GM18511 (cell line): ENCODE measurements at regions not wholly inside any gene's neighbourhood (a gene's known extent, or its start where the extent isn't known, plus 50 kb on each side); places are given as distances from the start of the nearest gene placed in this dataset.

ENCODE experiments used
- ATAC-seq: cut with Tn5 transposase; IDR thresholded peaks from one replicate; pipeline ENCODE4 v1.9.1; 2021; ENCODE audit warnings: mild to moderate bottlenecking, moderate library complexity; ENCODE audit not compliant: unreplicated experiment

DNA sequence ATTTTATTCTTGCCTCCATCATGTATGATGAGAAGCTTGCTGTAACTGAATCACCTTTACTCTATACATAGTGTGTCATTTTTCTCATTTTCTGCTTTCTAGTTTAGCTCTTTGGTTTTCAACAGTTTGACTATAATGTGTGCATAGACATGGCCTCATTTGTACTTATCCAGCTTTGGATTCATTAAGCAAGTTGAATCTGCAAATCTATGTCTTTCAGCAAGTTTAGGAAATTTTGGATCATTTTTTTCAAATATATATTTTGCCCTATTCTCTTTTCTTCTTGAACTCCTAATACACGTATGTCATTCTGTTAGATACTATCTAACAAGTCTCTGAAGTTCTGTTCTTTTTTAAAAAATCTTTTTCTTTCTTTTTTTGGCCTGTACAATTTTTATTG lies 57.8 kb downstream of the PRLHR start:
- ATAC-seq = no peak

DNA sequence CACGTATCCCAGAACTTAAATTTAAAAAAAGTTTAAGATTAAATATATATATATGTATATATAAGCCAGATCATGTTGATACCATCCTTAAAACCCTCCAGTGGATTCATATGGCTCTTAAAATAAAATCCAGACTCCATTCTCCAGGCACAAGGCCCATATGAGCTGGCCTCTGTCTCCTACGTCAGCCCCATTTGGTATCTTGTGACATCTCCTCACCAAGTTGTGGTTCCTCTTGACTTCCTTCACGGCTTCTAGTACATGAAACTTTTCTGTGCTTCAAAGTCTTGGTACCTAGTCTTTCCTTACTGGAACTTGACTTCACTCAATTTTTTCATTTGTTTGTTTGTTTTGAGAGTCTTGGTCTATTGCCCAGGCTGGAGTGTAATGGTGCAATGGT lies 61.3 kb downstream of the PRLHR start:
- ATAC-seq = no peak

DNA sequence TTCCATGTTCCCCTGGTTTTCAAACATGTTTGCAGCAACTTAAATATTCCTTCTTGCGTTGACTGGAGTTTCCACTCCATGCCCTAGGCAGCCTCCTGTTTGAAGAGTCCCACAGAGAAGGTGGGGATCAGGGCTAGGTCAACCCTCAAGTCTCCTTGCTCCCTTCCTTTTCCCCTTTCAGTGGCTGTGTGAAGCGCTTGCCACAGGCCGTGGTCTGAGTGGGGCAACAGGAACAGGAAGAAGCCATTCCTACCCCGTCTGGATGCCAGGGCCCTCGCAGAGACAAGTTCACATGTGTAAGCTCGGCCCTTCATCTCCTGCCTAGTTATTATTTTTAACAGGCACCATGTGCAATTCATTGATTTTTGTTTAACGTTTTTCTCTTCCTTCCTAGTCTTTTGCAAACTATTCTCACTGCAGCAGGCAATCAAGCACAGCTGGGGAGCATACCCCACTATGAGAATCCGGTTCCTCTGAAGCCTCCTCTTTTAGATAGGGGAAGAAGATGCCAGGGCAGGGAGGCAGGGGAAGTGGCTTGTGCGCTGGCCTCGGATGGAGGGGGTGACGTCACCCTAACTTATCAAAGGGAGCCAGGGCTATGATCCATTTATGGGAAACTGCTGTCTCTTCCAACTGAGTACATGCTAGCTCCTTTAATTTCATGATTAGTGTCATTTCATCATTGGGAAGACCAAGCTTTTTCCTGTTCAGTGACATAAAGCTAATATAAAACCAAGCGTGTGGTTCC lies 64.2 kb downstream of the PRLHR start:
- no peak for ATAC-seq

DNA sequence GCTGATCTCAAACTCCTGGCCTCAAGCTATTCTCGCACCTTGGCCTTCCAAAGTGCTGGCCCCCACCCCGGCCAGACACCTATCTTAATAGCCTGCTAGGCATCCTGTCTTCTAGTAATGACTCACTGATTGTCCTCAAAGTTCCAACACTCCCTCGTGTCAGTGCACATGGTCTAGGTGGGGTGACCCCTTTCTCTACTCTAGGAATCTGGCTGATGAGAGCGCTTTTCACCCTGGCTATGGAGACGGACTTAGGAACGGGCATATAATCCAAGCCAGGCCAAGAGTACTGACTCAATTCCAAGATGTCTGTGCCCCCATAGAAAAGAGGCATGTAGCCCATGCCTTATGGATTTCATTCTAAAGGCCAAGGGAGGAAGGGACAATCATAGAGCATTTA lies 67.0 kb downstream of the PRLHR start:
- ATAC-seq = no peak

DNA sequence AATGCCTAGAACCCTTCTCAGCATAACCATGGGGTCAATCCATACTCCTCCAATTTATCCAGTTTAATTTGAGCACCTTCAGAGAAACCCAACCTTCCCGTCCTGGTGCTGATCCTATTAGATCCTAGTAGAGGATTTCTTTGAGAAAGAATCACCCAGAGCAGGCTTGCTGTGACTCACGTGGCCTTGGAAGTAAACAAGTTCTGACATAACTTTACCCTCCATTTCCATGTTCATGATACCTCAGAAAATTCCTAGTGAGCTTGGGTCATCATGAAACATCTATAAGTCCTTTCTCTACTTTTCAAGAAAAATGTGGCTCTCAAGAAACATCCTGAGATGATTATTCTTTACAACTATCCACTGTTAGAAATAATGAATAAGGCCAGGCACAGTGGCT lies 71.7 kb downstream of the PRLHR start:
- no peak for ATAC-seq

DNA sequence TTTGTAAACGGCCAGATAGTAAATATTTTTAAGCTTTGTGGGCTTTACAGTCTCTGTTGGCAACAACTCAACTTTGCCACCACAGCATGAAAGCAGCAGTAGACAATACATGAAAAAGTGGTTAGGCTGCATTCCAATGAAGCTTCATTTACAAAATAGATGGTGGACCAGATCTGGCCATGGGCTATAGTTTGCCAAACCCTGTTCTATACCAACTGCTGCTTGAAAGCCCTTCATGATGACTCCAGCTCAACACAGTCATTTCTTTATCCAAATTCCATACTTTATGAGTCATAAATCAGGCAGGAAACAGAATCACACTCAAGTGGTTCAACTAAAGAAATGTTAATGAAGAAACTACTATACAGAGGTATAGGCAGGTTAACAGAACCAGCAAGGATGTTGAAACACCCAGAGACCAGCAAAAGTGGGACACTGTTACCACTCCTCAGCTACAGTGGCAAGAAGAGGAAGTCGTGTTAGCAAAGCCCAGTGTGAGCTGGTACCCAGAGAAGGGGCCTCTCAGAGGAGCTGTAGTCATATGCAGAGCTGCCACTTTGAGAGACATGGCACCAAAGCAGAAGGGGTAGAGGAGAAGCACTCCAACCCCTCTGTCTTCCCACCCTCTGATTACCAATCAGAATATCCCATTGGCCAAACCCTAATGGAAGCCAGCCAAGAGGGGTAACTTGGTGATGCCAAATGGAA lies 72.5 kb downstream of the PRLHR start:
- ATAC-seq = no peak

DNA sequence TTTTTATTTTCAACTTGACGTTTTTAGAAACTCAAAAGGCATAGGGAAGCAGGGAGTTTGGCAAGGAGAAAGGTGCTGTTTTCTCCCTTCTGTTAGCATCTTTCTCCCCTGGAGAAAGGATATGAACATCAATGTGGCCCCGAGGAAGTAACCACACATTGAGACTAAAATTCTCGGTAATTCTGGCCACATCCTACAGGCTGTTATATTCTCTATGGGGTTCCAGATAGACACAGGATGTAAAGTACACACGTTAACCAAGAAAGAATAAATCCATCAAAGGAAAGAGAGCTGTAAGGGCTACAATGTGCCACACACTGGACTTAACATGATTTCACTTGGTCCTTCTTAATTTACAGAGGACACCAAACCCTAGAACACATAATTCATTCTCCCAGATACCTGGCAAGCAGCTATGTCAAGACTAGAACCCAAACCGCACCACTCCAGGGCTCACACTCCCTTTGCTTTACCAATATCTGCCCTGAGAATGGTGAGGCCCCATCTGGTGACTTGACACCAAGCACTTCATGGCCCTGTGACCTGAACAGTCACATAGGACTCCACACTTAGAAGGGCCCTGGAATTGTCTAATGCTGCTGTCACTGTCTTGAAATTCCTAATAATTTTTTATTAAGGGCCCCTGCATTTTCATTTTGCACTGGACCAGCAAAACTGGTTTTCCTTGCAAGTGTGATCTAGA lies 73.9 kb downstream of the PRLHR start:
- ATAC-seq = no peak

DNA sequence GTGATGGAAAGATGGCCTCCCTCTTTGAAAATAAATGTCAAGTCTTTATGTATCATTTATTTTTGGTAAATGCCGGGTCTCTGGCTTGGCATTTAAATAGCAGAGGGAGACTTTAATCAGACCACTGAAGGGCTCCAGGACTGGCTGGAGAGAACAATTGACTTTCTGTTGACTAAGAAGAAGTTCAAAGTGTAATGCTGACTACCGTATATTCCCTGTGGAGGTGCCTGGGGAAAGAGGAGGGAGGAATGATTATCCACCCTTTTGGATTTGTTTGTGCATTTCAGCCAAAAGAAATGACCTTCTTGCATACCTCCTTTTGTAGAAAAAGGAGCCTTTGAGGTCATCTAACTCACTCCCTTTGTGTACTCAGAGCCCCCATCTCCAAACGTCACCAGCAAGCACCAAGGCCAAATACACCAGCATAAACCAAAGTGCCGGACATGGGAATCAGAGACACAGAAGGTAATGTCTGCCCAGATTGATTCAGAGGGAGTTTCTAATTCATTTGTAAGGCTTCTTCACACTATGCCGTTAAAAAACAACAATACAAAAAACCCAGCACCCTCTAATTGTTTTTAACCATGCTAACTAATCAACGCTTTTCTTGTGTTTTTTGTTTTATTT lies 75.2 kb downstream of the PRLHR start:
- no peak for ATAC-seq

DNA sequence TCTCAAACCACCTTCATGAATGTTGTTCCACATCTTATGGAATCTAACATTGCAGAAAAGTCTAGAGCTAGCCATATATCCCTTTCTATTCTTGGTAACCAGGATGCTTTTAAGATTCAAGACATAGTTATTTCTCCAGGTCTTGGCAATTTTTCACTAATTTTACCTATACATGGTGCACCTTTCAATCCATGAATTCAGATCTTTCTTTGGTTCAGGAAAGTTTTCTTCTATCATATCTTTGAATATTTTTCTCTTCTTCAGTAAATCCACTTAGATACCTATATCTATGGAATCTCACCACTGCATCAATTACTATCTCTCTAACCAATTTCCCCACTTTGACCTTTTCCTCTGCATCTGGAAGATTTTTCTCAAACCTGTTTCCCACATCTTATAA lies 77.4 kb downstream of the PRLHR start:
- no peak for ATAC-seq

DNA sequence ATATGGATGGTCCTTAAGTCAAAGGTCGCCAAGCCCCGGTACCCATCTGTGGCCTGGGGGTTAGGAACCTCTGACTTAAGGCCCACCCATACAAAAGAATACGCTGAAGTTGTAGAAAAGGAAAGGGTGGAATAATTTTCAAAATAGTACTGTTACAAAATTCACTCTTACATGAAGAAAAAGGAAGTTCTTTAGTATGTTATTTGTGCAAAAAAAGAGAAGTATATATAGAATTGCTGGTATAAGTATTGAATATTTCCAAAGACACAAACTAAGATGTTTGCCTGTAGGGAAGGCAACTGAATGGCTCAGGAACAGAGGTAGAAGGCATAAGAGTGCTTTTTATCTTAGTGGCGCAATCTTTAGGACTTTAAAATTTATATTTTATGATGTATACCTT lies 78.7 kb downstream of the PRLHR start:
- no peak for ATAC-seq

DNA sequence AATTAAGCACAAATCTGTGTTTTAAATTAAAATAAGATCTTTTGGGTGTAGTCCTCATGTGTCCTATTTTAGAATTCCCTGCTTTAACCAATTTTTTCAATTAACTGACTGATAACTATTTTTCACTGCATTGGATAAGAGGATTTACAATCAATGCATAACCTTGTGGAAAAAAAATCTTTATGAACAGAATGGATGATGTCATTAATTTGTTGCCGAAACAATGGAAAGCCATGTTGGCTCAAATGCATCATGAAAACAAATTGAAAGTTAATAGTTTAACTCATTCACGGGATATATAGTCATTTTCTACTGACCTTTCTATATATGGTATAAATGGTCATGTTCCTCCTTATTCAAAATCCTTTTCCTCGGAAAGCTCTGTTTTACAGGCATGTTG lies 82.3 kb downstream of the PRLHR start:
- ATAC-seq = no peak

DNA sequence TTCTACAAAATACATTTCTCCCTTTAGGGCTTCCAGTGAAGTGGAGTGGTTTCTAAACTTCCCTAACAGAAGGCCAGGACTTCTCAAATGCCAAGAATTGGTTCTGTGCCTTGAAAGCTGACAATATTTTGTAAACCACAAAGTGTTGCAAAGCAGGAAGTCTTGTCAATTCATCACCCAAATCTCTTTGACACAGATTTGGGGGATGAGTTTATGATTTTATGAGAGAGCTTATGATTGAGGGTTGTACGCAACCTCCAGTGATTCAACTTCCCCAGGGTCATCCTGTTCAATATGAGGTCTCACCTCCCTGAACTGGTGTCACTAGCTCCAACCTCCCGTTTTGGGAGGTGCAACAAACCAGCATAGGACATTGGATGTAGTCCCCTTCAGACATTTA lies 83.7 kb downstream of the PRLHR start:
- no peak for ATAC-seq

DNA sequence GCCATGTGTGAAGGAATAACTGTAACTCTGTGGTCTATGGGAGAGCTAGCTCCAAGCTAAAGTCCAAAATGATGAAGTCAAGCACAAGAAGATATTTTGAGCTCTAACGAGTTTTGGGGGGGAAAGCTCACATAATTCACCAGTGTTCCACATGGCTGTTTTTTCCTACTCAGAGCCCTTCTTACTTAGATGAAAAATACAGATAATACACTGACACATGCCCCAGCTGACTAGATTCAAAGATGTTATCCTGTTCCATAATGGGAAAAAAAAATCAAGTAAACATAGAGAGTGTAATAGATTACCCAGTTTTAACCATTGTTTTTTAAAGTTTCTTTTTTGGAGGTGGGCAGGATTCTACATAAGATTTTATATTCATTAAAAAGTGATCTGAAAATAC lies 86.6 kb downstream of the PRLHR start:
- no peak for ATAC-seq

DNA sequence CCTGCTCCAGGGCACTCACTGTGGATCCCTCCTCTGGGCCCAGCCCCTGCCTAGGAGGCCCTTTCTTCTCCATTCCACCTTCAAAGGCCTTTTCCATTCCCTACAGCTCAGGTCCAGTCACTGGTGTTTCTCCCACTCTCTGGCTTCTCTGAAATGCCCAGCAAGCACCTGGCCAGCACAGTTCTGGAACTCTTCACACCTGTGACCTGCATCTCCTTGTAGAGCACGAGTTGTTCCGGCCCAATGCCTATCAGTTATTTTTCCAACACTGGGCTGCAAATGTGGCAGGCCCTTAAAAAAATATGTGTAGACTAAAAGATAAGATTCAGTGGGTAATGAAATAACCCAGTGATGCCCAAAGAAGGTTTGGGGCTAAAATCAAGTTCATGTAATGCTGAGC lies 87.1 kb downstream of the PRLHR start:
- no peak for ATAC-seq

DNA sequence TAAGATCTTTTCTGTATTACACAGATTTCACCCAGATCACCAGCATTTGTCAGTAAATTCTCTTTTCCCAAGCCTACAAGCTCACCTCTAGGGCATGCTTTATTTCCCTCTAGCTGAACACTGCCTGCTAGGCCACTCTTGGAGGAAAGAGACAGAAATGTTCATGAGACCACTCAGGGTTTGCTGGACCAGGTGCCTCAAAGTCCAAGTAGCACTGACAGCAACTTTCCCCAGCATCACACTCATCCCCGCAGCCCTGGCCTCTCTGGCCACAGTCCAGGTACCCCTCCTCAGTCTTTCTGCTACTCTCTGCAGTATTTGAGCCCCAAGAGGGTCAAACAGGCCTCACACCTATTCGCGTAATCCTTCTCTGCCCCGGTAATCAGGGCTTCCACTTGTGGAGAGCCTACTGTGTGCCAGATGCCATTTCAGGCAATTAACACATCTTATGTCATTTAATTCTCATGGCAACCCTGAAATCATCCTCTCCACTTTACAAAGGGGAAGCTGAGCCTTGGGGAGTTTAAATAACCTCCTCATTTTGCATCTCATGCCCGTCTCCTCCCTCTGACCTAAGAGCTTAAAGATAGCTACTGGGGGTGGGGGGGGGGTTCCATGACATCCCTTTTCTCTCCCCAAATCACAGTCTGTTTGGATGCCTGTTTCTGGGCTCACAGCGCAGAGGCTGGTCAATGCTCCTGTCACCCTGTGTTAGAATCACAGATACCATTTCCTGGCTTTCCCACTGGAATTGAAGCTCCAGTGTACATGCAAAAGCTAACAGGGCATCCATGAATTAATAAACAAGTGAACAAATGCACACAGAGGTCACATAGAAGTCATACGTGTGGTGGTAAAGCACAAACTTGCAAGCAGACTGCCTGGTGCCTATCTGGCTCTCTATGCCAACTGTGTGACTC lies 88.5 kb downstream of the PRLHR start:
- ATAC-seq = no peak

DNA sequence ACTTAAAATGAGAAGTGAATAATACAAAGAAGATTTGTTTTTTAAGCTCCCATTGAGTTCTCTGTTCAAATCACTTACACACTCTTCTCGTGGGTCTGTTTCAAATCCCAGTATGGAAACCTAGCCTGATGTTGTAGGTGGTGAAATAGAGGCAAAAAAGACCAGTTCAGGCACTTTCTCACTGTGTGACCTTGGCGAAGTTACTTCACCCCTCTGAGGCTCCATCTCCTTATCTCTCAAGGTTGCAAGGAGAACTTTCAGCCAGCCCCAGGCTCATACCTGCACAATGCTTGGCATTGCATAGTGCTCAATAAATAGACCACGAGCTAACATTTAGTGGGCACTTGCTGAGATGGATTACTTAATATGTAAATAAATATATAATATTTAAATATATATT lies 90.1 kb downstream of the PRLHR start:
- no peak for ATAC-seq

DNA sequence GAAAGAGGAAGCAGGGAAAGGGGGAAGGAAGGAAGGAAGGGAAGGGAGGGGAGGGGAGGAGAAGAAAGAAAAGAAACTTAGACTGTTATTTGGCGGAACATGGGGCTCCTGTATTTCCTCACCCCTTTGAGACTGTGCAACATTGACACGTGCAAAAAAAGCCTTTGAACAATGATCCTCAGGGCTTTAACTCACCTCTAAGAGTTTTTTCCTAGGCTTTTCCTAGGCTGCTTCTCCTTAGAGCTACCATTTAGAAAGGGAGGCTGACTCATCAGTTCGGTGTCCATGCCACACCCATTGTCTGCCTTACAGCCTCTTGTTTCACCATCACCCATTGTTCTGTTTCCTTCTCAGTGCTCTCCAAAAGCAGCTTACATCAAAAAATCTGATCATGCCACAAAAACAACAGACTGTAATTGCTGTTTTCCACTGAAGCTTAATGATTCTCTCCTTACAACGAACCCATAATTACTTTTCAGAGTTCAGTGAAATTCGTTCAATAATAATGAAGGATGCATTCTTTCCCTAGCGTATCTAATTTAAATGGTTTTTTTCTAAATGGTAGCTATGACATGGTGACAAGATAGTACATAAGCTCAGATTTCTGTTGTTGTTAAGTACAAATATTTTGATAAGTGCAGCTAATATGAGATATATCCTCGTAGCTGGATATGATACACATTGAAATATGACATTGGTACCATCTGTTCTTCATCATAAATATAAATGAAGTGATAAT lies 90.8 kb downstream of the PRLHR start:
- no peak for ATAC-seq

DNA sequence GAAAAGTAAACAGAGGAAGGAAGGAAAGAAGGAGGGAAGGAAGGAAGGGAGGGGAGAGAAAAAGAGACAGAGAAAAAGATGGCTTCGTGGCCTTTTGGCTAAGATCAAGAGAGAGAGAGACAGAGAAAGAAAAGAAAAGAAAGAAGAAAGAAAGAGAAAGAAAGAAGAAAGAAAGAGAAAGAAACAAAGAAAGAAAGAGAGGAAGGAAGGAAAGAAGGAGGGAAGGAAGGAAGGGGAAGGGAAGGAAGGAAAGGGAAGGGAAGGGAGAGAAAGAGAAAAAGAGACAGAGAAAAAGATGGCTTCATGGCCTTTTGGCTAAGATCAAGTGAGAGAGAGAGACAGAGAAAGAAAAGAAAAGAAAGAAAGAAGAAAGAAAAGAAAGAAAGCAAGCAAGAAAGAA lies 91.4 kb downstream of the PRLHR start:
- ATAC-seq = no peak

DNA sequence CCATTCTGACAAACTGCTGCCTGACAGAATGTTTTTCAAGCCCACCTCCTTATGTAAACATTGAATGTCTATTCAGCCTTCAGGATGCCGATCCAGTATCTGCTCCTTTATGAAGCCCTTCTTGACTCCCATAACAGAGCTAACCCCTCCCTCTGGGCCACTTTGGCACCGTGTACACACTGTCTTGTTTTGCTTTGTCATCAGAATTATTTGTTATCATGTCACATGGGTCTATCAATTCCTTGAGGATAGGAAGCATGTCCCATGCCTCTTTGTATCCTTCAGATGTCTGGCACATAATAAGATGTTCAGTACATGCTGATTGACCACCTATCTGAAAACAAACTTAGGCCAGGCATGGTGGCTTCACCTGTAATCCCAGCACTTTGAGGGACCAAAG lies 92.3 kb downstream of the PRLHR start:
- no peak for ATAC-seq
